ENCODE measurements at regions not wholly inside any gene's neighbourhood (a gene's known extent, or its start where the extent isn't known, plus 50 kb on each side); places are given as distances from the start of the nearest gene placed in this dataset.
"Not testable (repeated sequence)": the region's sequence is repeated elsewhere in the genome, so short reads cannot be mapped to it uniquely, and the experiment has no call there.

DNA sequence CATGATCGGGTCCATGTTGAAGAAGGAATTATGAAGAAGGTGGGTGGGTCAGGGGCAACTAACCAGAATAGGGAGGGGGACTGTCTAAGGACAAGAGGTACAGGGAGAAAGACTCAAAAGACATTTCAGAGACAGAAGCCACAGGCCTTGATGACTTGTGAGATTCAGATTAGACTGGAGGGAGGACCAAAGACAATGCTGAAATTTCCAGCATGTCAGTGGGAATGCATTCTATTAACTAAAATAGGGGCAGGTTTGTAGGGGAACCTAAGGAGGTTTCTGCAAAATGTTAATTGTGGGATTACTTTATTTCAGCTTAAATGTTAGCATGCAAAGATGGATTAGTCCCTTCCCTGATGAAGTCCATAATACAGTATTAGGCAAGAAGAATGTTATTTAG is 141.6 kb upstream of the NBPF26 start:
- in situ Hi-C loops (cut with HindIII; ENCODE audit: low pct_unique_long_range_greater_than_20kb, low sequenced_read_pairs); BruUV-seq (replicated peaks); ATAC-seq; H3K9me3 ChIP-seq (ENCODE audit: control insufficient read depth, insufficient read depth, low read depth, low read length); CTCF ChIA-PET; H3K27ac ChIP-seq (ENCODE audit: low read length); H3K36me3 ChIP-seq (ENCODE audit: control insufficient read depth, insufficient read depth, low read length); intact Hi-C loops (cut with micrococcal nuclease; ENCODE audit: unreplicated experiment); H3K4me3 ChIP-seq (ENCODE audit: low read depth in 2 of 2, low read length in 2 of 2); H3K4me1 ChIP-seq (ENCODE audit: control insufficient read depth, insufficient read depth, low read length); POLR2A ChIA-PET; DNase-seq (ENCODE audit: low read depth, low spot score); H3K27me3 ChIP-seq (ENCODE audit: control insufficient read depth, insufficient read depth, low read length): not testable (repeated sequence)

DNA sequence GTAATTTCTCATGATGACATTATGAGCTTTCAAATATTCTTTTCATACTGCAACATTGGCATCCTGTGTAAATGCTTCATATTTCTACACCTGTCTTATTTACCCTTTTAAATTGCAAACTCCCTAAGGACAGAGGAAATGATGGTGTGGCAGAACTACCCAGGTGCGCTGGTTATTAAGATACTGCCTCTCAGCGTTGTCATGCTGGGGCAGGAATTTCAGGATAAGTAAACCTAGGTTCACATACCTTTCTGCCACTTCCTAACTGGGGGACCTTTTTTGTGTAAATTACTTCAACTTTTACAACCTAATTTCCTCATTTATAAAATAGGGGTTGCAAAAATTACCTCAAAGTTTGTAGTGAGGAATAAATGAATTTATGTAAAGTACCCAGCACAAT is 137.7 kb upstream of the NBPF26 start:
- H3K36me3 ChIP-seq (ENCODE audit: control insufficient read depth, insufficient read depth, low read length); in situ Hi-C loops (cut with HindIII; ENCODE audit: low pct_unique_long_range_greater_than_20kb, low sequenced_read_pairs); H3K27ac ChIP-seq (ENCODE audit: low read length); H3K9me3 ChIP-seq (ENCODE audit: control insufficient read depth, insufficient read depth, low read depth, low read length); POLR2A ChIA-PET; DNase-seq (ENCODE audit: low read depth, low spot score); ATAC-seq; H3K4me1 ChIP-seq (ENCODE audit: control insufficient read depth, insufficient read depth, low read length); intact Hi-C loops (cut with micrococcal nuclease; ENCODE audit: unreplicated experiment); BruUV-seq (replicated peaks); H3K4me3 ChIP-seq (ENCODE audit: low read depth in 2 of 2, low read length in 2 of 2); H3K27me3 ChIP-seq (ENCODE audit: control insufficient read depth, insufficient read depth, low read length); CTCF ChIA-PET: not testable (repeated sequence)

DNA sequence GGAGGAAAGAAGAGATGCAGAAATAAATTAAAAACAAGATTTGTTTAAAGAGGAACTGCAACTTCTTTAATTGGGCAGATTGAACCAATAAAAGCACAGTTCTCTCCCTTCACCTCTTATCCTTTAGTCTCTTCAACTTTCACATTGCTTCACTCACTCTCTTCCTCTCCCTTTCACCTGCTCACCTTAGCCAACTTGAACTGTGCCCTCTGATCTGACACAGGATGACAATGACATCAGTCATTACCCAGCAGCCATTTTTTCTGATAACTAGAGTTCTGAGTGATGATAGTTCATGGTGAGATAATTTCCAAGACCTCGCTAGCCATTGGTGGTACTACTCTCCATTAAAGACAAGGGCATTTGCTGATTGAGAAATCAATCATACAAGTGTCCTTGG is 134.9 kb upstream of the NBPF26 start:
- H3K4me3 ChIP-seq (ENCODE audit: low read depth in 2 of 2, low read length in 2 of 2); CTCF ChIA-PET; POLR2A ChIA-PET; intact Hi-C loops (cut with micrococcal nuclease; ENCODE audit: unreplicated experiment); DNase-seq (ENCODE audit: low read depth, low spot score); in situ Hi-C loops (cut with HindIII; ENCODE audit: low pct_unique_long_range_greater_than_20kb, low sequenced_read_pairs); BruUV-seq (replicated peaks); H3K27me3 ChIP-seq (ENCODE audit: control insufficient read depth, insufficient read depth, low read length); ATAC-seq; H3K4me1 ChIP-seq (ENCODE audit: control insufficient read depth, insufficient read depth, low read length); H3K9me3 ChIP-seq (ENCODE audit: control insufficient read depth, insufficient read depth, low read depth, low read length); H3K36me3 ChIP-seq (ENCODE audit: control insufficient read depth, insufficient read depth, low read length); H3K27ac ChIP-seq (ENCODE audit: low read length): not testable (repeated sequence)

DNA sequence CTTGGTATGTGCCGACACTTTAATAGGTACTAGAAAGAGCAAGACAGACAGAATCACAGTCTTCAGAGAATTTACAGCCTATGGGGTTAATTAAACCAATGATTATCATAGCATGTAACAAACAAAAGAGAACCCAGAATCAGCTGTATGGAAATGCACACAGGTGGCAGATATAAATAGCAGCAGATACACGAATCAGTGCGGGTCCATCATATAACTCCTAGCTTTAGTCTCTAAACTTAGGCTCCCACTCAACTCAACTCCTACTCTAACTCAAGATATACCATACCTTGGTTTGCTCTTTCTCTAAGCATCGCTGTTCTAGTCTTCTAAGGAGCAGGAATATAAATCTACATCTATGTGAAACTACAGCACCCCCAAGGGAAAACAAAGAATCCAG is 132.0 kb upstream of the NBPF26 start:
- DNase-seq (ENCODE audit: low read depth, low spot score); BruUV-seq (replicated peaks); H3K36me3 ChIP-seq (ENCODE audit: control insufficient read depth, insufficient read depth, low read length); intact Hi-C loops (cut with micrococcal nuclease; ENCODE audit: unreplicated experiment); CTCF ChIA-PET; H3K4me3 ChIP-seq (ENCODE audit: low read depth in 2 of 2, low read length in 2 of 2); POLR2A ChIA-PET; ATAC-seq; in situ Hi-C loops (cut with HindIII; ENCODE audit: low pct_unique_long_range_greater_than_20kb, low sequenced_read_pairs); H3K27ac ChIP-seq (ENCODE audit: low read length); H3K4me1 ChIP-seq (ENCODE audit: control insufficient read depth, insufficient read depth, low read length); H3K9me3 ChIP-seq (ENCODE audit: control insufficient read depth, insufficient read depth, low read depth, low read length); H3K27me3 ChIP-seq (ENCODE audit: control insufficient read depth, insufficient read depth, low read length): not testable (repeated sequence)

DNA sequence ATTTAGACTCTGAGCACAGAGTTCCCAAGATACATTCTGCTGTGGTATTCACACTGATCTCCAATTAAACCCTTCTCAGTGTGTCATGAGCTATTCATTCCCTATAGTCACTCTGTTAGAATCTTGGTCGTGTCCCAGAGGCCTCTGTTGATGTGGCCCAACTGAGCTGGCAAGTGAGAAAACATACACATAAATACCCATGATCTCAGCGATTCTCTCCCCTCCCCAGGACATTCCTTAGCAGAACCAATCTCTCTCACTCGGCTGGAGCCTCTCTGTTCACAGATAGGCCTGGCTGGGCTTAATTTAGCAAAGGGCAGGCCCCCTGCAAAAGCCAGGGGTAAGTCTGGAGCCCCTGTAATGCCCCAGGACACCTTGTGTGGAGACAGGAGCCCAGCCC is 130.8 kb upstream of the NBPF26 start:
- intact Hi-C loops (cut with micrococcal nuclease; ENCODE audit: unreplicated experiment); H3K4me1 ChIP-seq (ENCODE audit: control insufficient read depth, insufficient read depth, low read length): not testable (repeated sequence)

DNA sequence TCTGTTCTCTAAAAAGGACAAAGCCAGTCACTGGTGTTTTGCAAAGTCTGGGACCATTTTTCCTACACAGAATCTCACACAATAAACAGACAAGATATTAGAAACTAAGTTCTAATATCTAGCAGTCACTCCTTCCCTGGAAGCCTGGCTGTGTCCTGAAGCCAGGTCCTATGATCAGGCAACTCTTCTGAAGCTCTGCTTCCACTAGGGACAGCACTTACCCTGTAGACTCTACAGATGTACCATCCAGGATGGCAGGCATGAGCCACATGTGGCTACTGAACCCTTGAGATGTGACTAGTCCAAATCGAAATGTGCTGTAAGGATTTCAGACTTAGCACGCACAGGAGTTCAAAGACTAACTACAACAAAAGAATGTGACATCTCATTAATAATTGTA is 130.1 kb upstream of the NBPF26 start:
- CTCF ChIA-PET; H3K27me3 ChIP-seq (ENCODE audit: control insufficient read depth, insufficient read depth, low read length); BruUV-seq (replicated peaks); H3K4me3 ChIP-seq (ENCODE audit: low read depth in 2 of 2, low read length in 2 of 2); H3K4me1 ChIP-seq (ENCODE audit: control insufficient read depth, insufficient read depth, low read length); DNase-seq (ENCODE audit: low read depth, low spot score); in situ Hi-C loops (cut with HindIII; ENCODE audit: low pct_unique_long_range_greater_than_20kb, low sequenced_read_pairs); H3K27ac ChIP-seq (ENCODE audit: low read length); H3K36me3 ChIP-seq (ENCODE audit: control insufficient read depth, insufficient read depth, low read length); intact Hi-C loops (cut with micrococcal nuclease; ENCODE audit: unreplicated experiment); POLR2A ChIA-PET; H3K9me3 ChIP-seq (ENCODE audit: control insufficient read depth, insufficient read depth, low read depth, low read length): not testable (repeated sequence)
- peak; percentile 72; the same call in 1 of the 2 replicates for ATAC-seq

More for the DNA sequence above, 130.8 kb upstream of the NBPF26 start:
- BruUV-seq (replicated peaks); DNase-seq (ENCODE audit: low read depth, low spot score); H3K27me3 ChIP-seq (ENCODE audit: control insufficient read depth, insufficient read depth, low read length); H3K4me3 ChIP-seq (ENCODE audit: low read depth in 2 of 2, low read length in 2 of 2); H3K9me3 ChIP-seq (ENCODE audit: control insufficient read depth, insufficient read depth, low read depth, low read length); CTCF ChIA-PET; in situ Hi-C loops (cut with HindIII; ENCODE audit: low pct_unique_long_range_greater_than_20kb, low sequenced_read_pairs); H3K36me3 ChIP-seq (ENCODE audit: control insufficient read depth, insufficient read depth, low read length); H3K27ac ChIP-seq (ENCODE audit: low read length); ATAC-seq; POLR2A ChIA-PET: not testable (repeated sequence)

DNA sequence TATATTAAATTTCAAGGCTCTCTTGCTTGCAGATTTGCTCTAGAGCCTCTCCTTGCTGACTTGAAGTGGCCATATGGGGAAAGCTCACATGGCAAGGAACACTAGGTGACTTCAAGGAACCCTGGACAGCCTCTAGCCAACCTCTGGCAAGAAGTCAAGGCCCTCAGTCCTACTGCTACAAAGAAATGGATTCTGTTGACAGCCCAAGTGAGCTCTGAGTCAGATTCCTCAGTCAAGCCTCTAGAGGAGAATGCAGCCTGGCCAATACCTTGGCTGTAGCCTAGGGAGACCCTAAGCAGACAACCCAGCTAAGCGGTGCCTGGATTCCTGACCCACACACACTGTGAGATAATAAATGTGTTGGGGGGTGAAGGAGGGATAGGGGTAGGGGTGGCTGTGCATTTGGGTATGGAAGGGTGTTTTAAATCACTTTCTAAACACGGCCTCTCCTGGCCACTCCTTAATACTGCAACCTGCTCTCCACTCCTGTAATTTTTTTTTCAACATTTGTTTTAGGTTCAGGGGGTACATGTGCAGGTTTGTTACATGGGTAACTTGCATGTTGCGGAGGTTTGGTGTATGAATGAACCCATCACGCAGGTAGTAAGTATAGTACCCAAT is 125.3 kb upstream of the NBPF26 start:
- H3K9me3 ChIP-seq (ENCODE audit: control insufficient read depth, insufficient read depth, low read depth, low read length); H3K27me3 ChIP-seq (ENCODE audit: control insufficient read depth, insufficient read depth, low read length); in situ Hi-C loops (cut with HindIII; ENCODE audit: low pct_unique_long_range_greater_than_20kb, low sequenced_read_pairs); H3K27ac ChIP-seq (ENCODE audit: low read length); intact Hi-C loops (cut with micrococcal nuclease; ENCODE audit: unreplicated experiment); H3K36me3 ChIP-seq (ENCODE audit: control insufficient read depth, insufficient read depth, low read length); H3K4me1 ChIP-seq (ENCODE audit: control insufficient read depth, insufficient read depth, low read length); CTCF ChIA-PET; DNase-seq (ENCODE audit: low read depth, low spot score); BruUV-seq (replicated peaks); H3K4me3 ChIP-seq (ENCODE audit: low read depth in 2 of 2, low read length in 2 of 2); POLR2A ChIA-PET: not testable (repeated sequence)
- ATAC-seq, result peak; percentile 60

DNA sequence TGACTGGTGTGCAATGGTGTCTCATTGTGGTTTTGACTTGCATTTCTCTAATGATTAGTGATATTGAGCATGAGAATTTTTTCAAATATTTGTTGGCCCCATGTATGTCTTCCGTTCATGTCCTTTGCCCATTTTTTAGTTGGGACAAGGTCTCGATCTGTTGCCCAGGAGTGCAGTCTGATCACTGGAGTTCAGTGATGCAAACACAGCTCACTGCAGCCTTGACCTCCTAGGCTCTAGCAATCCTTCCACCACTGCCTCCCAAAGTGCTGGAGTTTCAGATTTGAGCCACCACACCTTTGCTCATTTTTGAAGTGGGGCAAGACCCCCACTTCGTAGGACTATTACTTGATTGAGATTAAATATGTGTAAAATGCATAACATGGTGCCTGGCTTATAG is 124.2 kb upstream of the NBPF26 start:
- H3K36me3 ChIP-seq (ENCODE audit: control insufficient read depth, insufficient read depth, low read length); POLR2A ChIA-PET; in situ Hi-C loops (cut with HindIII; ENCODE audit: low pct_unique_long_range_greater_than_20kb, low sequenced_read_pairs); ATAC-seq; DNase-seq (ENCODE audit: low read depth, low spot score); H3K9me3 ChIP-seq (ENCODE audit: control insufficient read depth, insufficient read depth, low read depth, low read length); H3K4me1 ChIP-seq (ENCODE audit: control insufficient read depth, insufficient read depth, low read length); CTCF ChIA-PET; BruUV-seq (replicated peaks); H3K4me3 ChIP-seq (ENCODE audit: low read depth in 2 of 2, low read length in 2 of 2); H3K27me3 ChIP-seq (ENCODE audit: control insufficient read depth, insufficient read depth, low read length); intact Hi-C loops (cut with micrococcal nuclease; ENCODE audit: unreplicated experiment); H3K27ac ChIP-seq (ENCODE audit: low read length): not testable (repeated sequence)

All from Panc1 (cell line).